ENCODE measurements at regions not wholly inside any gene's neighbourhood (a gene's known extent, or its start where the extent isn't known, plus 50 kb on each side); places are given as distances from the start of the nearest gene placed in this dataset.

GRCh38 chr6:170063851-170064602 is 226.9 kb downstream of the DLL1 start:
- TF ChIP-seq, protein P1, sequence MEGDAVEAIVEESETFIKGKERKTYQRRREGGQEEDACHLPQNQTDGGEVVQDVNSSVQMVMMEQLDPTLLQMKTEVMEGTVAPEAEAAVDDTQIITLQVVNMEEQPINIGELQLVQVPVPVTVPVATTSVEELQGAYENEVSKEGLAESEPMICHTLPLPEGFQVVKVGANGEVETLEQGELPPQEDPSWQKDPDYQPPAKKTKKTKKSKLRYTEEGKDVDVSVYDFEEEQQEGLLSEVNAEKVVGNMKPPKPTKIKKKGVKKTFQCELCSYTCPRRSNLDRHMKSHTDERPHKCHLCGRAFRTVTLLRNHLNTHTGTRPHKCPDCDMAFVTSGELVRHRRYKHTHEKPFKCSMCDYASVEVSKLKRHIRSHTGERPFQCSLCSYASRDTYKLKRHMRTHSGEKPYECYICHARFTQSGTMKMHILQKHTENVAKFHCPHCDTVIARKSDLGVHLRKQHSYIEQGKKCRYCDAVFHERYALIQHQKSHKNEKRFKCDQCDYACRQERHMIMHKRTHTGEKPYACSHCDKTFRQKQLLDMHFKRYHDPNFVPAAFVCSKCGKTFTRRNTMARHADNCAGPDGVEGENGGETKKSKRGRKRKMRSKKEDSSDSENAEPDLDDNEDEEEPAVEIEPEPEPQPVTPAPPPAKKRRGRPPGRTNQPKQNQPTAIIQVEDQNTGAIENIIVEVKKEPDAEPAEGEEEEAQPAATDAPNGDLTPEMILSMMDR (IDR thresholded peaks at IDR 0.05), result no peak
- no peak for TF ChIP-seq POLR2A (IDR thresholded peaks at IDR 0.05)

All from body of pancreas (tissue), 4 donors.